Tibial artery (tissue), 4 donors: ENCODE measurements at regions not wholly inside any gene's neighbourhood (a gene's known extent, or its start where the extent isn't known, plus 50 kb on each side); places are given as distances from the start of the nearest gene placed in this dataset.

Source experiments
- DNase-seq, 2 donors: peaks; one replicate each; pipeline ENCODE4 v3.0.0-alpha.2; 2019
- H3K27ac ChIP-seq, 2 donors: fragments of 200-600 bp; sonication (generic) in 1 of 2; 1 replicate in 1 of 2; 2 replicates in 1 of 2; pipeline ENCODE4 v1.5.1; 2018 to 2019; ENCODE audit warnings: mild to moderate bottlenecking in 1 of 2
- H3K27me3 ChIP-seq, 2 donors: fragments of 200-600 bp; sonication (generic) in 1 of 2; one replicate each; pipeline versions ENCODE4 v1.5.1 to v1.6.0; 2016 to 2019
- H3K36me3 ChIP-seq, 3 donors: fragments of 200-600 bp; sonication (generic) in 2 of 3; one replicate each; pipeline ENCODE4 v1.5.1; 2016 to 2019; ENCODE audit warnings: mild to moderate bottlenecking in 2 of 3
- H3K4me1 ChIP-seq, 4 donors: fragments of 200-600 bp; sonication (generic) in 2 of 4; 1 replicate in 3 of 4; 2 replicates in 1 of 4; pipeline ENCODE4 v1.5.1; 2016 to 2019
- H3K4me3 ChIP-seq, 2 donors: fragments of 200-600 bp; sonication (generic) in 1 of 2; 1 replicate in 1 of 2; 2 replicates in 1 of 2; pipeline ENCODE4 v1.5.1; 2018 to 2019; ENCODE audit warnings: mild to moderate bottlenecking in 2 of 2
- H3K9me3 ChIP-seq, 3 donors: fragments of 200-600 bp; sonication (generic) in 1 of 3; one replicate each; pipeline ENCODE4 v1.5.1; 2016 to 2019
- CTCF ChIP-seq, 2 experiments: fragments of 200-600 bp in 1 of 2; fragments of 450-650 bp in 1 of 2; IDR thresholded peaks; one replicate each; pipeline ENCODE4 v1.5.1; 2017 to 2019; ENCODE audit warnings: antibody characterized with exemption in 2 of 2, mild to moderate bottlenecking in 1 of 2, moderate library complexity in 1 of 2
- intact Hi-C: fragments of 100-400 bp; cut with DNase I; formaldehyde crosslinking; loops from one replicate; pipeline ENCODE4 v1.15.0; 2023; ENCODE audit warnings: low total_unique reads

DNA sequence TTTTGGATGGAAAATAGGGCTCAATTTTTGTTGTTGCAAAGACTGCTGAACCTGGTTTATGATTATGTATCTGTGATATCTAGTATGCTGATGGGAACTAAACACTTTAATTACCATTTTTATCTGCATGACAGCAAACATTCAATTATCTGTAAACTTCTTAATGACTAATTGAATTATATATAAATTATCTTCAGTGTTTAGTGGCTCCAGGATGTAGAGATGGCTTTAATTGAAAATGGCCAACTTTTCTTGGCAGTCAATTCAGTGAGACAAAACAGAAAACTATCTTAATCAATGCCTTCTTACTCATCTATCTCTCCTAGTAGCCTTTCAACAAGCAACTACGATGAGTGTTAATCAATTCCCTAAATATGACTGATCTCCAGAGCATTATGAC, 591.3 kb downstream of the HACE1 start:
- TF ChIP-seq CTCF (IDR thresholded peaks at IDR 0.05), result no peak
- no peak for DNase-seq
- intact Hi-C loops, result no loop called here

DNA sequence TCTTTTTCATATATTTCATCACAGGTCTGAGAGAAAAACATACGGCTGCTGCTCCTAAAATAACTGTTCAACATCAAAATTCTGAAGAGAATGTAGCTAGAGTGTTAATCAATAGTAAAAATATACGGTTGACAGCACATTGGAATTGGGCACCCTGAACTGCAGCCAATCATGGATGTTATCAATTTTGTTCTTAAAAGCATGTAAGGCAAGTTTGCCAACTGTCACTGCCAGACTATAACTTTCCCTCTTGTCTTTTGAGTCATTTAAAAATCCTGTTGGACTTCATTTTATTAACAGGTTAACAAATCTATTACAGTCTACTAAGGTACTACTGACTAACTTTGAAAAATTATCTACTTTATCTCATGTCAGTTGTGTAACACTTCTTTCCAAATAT, 592.8 kb downstream of the HACE1 start:
- H3K4me3 ChIP-seq, result no peak overlapping the region
- no peaks in the 10 kb centered on the region for H3K4me1 ChIP-seq
- no peak for TF ChIP-seq CTCF (IDR thresholded peaks at IDR 0.05)
- H3K9me3 ChIP-seq, result no peaks in the 10 kb centered on the region
- DNase-seq, result no peak
- no peaks in the 10 kb centered on the region for H3K36me3 ChIP-seq
- intact Hi-C loops, result no loop called here
- H3K27ac ChIP-seq, result no peak overlapping the region
- no peaks in the 10 kb centered on the region for H3K27me3 ChIP-seq

More for the DNA sequence above, 591.3 kb downstream of the HACE1 start:
- Histone ChIP-seq H3K4me3 (no peak overlapping the region), H3K9me3 (no peaks in the 10 kb centered on the region), H3K27me3 (no peaks in the 10 kb centered on the region), H3K4me1 (no peaks in the 10 kb centered on the region), H3K36me3 (no peaks in the 10 kb centered on the region), H3K27ac (no peak overlapping the region)

DNA sequence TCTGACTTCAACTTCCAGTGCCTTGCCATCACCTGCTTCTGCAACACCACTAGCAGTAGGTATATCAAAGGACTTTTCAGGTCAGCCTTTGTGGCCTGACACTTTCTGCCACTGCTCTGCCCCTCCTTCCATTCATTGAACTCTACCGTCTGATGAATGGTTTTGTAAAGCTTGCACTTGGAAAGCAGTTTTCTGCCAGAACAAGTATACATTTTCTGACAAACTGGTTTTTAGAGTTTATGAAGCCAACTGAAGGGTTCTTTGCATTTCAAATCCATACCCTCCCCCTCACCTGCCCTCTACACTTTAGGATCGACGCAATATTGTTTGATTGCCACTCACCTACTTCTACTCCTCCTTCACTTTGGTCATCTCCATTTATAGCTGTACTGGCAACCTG, 603.1 kb downstream of the HACE1 start:
- DNase-seq, result no peak
- intact Hi-C loops, result no loop called here

DNA sequence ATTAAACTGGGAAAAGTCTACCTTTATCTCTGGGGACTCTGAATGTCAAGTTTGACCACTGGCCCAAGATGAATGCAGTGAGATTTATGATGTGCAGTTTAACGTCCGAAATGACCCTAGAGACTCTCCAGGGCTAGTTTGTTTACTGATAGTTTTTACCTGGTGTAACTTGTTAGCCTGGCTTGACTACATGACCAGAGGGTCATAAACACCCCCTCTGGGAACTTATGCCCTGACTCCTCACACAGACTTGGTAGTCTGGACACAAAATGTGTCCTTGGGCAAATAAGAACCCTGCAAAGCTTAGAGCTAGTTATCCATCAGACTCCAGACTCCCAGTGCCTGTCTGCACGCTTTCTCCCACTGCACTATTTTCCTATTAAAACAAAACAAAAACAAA, 606.5 kb downstream of the HACE1 start:
- Histone ChIP-seq H3K4me1 (no peaks in the 10 kb centered on the region), H3K27ac (no peak overlapping the region), H3K27me3 (no peaks in the 10 kb centered on the region), H3K36me3 (no peaks in the 10 kb centered on the region), H3K9me3 (no peaks in the 10 kb centered on the region), H3K4me3 (no peak overlapping the region)
- TF ChIP-seq CTCF (IDR thresholded peaks at IDR 0.05), result no peak
- DNase-seq, result no peak
- intact Hi-C loops, result no loop called here

More for the DNA sequence above, 603.1 kb downstream of the HACE1 start:
- Histone ChIP-seq H3K36me3 (no peaks in the 10 kb centered on the region), H3K9me3 (no peaks in the 10 kb centered on the region), H3K4me3 (no peak overlapping the region), H3K4me1 (no peaks in the 10 kb centered on the region), H3K27me3 (no peaks in the 10 kb centered on the region), H3K27ac (no peak overlapping the region)
- no peak for TF ChIP-seq CTCF (IDR thresholded peaks at IDR 0.05)

DNA sequence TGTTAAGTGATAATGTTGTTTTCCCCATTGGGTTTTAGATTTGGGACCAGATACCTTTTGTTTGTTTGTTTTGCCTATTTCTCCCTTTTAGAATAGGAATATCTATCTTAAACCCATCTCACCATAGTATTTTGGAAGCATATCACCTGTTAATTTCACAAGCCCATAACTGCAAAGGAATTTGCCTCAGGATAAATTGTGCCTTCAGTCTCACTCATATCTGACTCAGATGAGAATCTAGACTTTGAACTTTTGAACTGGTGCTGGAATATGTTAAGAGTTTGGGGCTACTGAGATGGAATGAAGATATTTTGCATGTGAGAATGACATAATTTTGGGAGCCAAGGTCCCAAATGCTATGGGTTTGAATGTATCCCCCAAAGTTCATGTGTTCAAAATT, 607.4 kb downstream of the HACE1 start:
- no peak overlapping the region for H3K27ac ChIP-seq
- no peaks in the 10 kb centered on the region for H3K9me3 ChIP-seq
- H3K36me3 ChIP-seq, result no peaks in the 10 kb centered on the region
- no peaks in the 10 kb centered on the region for H3K27me3 ChIP-seq
- no peak for TF ChIP-seq CTCF (IDR thresholded peaks at IDR 0.05)
- no peak for DNase-seq
- no peaks in the 10 kb centered on the region for H3K4me1 ChIP-seq
- intact Hi-C loops, result no loop called here
- no peak overlapping the region for H3K4me3 ChIP-seq

DNA sequence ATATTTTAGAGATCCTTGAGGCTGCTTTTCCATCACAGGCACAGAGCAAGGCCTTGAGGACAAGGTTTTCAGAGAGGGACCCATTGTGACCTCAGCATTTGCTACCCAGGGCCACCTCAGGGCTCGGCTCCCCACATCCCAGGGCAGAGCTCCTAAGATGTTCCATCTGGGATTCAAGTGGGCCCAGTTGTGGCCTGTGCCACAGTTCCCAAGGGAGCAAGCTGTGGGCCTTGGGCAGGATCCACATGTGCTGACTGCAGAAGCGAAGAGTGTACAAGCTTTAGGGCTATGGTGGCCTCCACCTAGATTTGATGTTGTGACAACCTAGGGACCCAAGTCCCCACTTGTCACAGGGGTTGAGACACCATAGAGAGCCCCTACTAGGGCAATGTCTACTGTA, 608.1 kb downstream of the HACE1 start:
- DNase-seq, result no peak
- no peaks in the 10 kb centered on the region for H3K4me1 ChIP-seq
- intact Hi-C loops, result no loop called here
- H3K36me3 ChIP-seq, result no peaks in the 10 kb centered on the region
- H3K9me3 ChIP-seq, result no peaks in the 10 kb centered on the region
- TF ChIP-seq CTCF (IDR thresholded peaks at IDR 0.05), result no peak
- H3K4me3 ChIP-seq, result no peak overlapping the region
- H3K27me3 ChIP-seq, result no peaks in the 10 kb centered on the region
- H3K27ac ChIP-seq, result no peak overlapping the region
